ENCODE measurements at regions not wholly inside any gene's neighbourhood (a gene's known extent, or its start where the extent isn't known, plus 50 kb on each side); places are given as distances from the start of the nearest gene placed in this dataset.

DNA sequence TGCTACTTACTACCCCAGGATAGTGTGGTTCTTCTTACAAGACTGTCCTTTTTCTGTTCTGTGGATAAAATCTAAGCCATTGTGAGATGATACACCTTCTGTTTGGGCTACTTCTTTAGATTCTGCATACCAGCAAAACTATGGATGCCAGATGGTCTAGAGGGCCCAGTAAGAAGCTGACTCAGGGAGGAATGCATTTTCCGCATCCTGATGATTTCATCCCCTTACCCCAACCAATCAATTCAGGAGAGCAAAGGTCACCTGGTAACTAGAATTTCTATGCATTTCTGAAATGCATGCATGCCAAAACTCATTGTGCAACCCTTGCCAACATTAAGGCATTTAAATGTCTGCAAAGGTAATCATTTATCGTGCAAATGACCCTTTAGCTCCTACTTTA is 285.7 kb upstream of the ZP4 start:
- Histone ChIP-seq H3F3A (ENCODE audit: insufficient read depth) (no peaks in the 10 kb centered on the region), H3K9me2 (replicated peaks; ENCODE audit: insufficient read depth, low read length) (no peaks in the 10 kb centered on the region), H3K79me2 (ENCODE audit: insufficient read depth, low read length) (no peaks in the 10 kb centered on the region), H4K20me1 (ENCODE audit: low read depth, low read length) (no peaks in the 10 kb centered on the region), H3K27ac (ENCODE audit: low read depth, low read length) (no peak overlapping the region), H2AFZ (ENCODE audit: low read depth, low read length, severe bottlenecking) (no peak overlapping the region), H3K9ac (ENCODE audit: low read length) (no peak overlapping the region), H3K4me3 (ENCODE audit: insufficient read depth, low read length, poor library complexity, severe bottlenecking) (no peak overlapping the region), H3K9me3 (ENCODE audit: insufficient read depth, low read length) (no peaks in the 10 kb centered on the region), H3K27me3 (ENCODE audit: low read length) (no peaks in the 10 kb centered on the region), H3K4me2 (ENCODE audit: low read depth, low read length, poor library complexity, severe bottlenecking) (no peak overlapping the region), H3K36me3 (ENCODE audit: low read length) (no peaks in the 10 kb centered on the region)
- TF ChIP-seq EZH2phosphoT487 (conservative IDR thresholded peaks at IDR 0.05; ENCODE audit: low read length): no peak
- TF ChIP-seq, protein P1, sequence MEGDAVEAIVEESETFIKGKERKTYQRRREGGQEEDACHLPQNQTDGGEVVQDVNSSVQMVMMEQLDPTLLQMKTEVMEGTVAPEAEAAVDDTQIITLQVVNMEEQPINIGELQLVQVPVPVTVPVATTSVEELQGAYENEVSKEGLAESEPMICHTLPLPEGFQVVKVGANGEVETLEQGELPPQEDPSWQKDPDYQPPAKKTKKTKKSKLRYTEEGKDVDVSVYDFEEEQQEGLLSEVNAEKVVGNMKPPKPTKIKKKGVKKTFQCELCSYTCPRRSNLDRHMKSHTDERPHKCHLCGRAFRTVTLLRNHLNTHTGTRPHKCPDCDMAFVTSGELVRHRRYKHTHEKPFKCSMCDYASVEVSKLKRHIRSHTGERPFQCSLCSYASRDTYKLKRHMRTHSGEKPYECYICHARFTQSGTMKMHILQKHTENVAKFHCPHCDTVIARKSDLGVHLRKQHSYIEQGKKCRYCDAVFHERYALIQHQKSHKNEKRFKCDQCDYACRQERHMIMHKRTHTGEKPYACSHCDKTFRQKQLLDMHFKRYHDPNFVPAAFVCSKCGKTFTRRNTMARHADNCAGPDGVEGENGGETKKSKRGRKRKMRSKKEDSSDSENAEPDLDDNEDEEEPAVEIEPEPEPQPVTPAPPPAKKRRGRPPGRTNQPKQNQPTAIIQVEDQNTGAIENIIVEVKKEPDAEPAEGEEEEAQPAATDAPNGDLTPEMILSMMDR (IDR thresholded peaks at IDR 0.05; ENCODE audit: insufficient read depth, low read length, poor library complexity, severe bottlenecking): no peak

DNA sequence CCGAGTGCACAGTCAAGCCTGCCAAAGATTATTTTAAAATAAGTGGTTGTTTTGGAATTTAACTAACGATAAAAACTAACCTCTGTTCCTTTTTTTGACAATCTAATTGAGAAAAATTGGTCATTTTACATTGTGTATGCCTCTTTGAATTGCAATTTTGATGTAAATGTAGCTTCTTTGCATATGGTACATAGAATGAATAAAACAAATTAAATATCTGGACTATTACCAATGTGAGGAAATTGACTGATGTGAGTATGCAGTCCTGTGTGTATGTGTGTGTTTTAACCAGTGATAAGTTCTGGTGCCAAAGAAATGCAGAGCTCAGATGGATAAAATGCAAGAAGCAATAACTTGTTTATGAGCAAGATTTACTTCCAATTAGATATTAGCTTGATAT is 281.3 kb upstream of the ZP4 start:
- Histone ChIP-seq H3K4me3 (ENCODE audit: insufficient read depth, low read length, poor library complexity, severe bottlenecking) (no peak overlapping the region), H3K36me3 (ENCODE audit: low read length) (no peaks in the 10 kb centered on the region), H4K20me1 (ENCODE audit: low read depth, low read length) (no peaks in the 10 kb centered on the region), H3K4me2 (ENCODE audit: low read depth, low read length, poor library complexity, severe bottlenecking) (no peak overlapping the region), H3F3A (ENCODE audit: insufficient read depth) (no peaks in the 10 kb centered on the region), H3K9me2 (replicated peaks; ENCODE audit: insufficient read depth, low read length) (no peaks in the 10 kb centered on the region), H3K27me3 (ENCODE audit: low read length) (no peaks in the 10 kb centered on the region), H3K9me3 (ENCODE audit: insufficient read depth, low read length) (no peaks in the 10 kb centered on the region), H3K79me2 (ENCODE audit: insufficient read depth, low read length) (no peaks in the 10 kb centered on the region), H2AFZ (ENCODE audit: low read depth, low read length, severe bottlenecking) (no peak overlapping the region), H3K9ac (ENCODE audit: low read length) (no peak overlapping the region), H3K27ac (ENCODE audit: low read depth, low read length) (no peak overlapping the region)
- no peak for TF ChIP-seq EZH2phosphoT487 (conservative IDR thresholded peaks at IDR 0.05; ENCODE audit: low read length)
- TF ChIP-seq, protein P1 (IDR thresholded peaks at IDR 0.05; ENCODE audit: insufficient read depth, low read length, poor library complexity, severe bottlenecking): no peak

DNA sequence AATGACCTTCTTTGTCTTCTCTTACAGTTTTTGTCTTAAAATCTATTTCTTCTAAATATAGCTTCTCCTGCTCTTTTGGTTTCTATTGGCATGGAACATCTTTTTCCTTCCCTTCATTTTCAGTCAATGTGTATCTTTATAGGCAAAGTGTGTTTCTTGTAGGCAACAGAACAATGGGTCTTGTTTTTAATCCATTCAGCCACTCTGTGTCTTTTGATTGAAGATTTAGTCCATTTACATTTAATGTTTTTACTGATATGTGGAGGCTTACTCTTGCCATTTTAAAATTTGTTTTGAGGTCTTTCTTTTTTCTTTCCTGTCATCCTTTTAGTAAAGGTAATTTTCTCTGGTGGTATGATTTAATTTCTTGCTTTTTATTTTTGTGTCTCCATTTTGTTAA is 271.2 kb upstream of the ZP4 start:
- Histone ChIP-seq H3K9ac (ENCODE audit: low read length) (no peak overlapping the region), H4K20me1 (ENCODE audit: low read depth, low read length) (no peaks in the 10 kb centered on the region), H3K27ac (ENCODE audit: low read depth, low read length) (no peak overlapping the region), H3K36me3 (ENCODE audit: low read length) (no peaks in the 10 kb centered on the region), H3K4me3 (ENCODE audit: insufficient read depth, low read length, poor library complexity, severe bottlenecking) (no peak overlapping the region), H3F3A (ENCODE audit: insufficient read depth) (no peaks in the 10 kb centered on the region), H3K9me2 (replicated peaks; ENCODE audit: insufficient read depth, low read length) (no peaks in the 10 kb centered on the region), H3K9me3 (ENCODE audit: insufficient read depth, low read length) (no peaks in the 10 kb centered on the region), H3K79me2 (ENCODE audit: insufficient read depth, low read length) (no peaks in the 10 kb centered on the region), H3K4me2 (ENCODE audit: low read depth, low read length, poor library complexity, severe bottlenecking) (no peak overlapping the region), H3K27me3 (ENCODE audit: low read length) (no peaks in the 10 kb centered on the region), H2AFZ (ENCODE audit: low read depth, low read length, severe bottlenecking) (no peak overlapping the region)
- TF ChIP-seq EZH2phosphoT487 (conservative IDR thresholded peaks at IDR 0.05; ENCODE audit: low read length): no peak
- TF ChIP-seq, protein P1 (IDR thresholded peaks at IDR 0.05; ENCODE audit: insufficient read depth, low read length, poor library complexity, severe bottlenecking): no peak

DNA sequence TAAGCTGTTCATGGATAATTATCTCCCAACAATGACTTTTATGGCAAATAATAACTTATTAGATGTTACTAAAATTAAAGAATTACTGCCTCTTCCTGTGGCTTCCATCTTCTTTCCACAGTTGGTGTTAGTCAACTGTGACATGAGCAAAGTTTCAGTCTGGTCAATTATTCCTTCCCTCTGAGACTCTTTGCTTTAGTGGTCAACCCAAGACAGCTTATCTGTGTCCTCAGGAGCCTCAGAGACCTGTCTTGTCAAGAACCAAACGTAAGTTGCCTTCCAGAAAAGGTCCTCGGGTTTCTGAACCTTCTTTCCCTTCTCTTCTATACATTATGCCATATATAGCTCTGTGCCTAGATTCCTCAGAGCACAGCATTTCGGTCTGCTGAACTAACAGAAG is 263.2 kb upstream of the ZP4 start:
- H3K4me2 ChIP-seq (ENCODE audit: low read depth, low read length, poor library complexity, severe bottlenecking): no peak overlapping the region
- no peaks in the 10 kb centered on the region for H3K36me3 ChIP-seq (ENCODE audit: low read length)
- no peaks in the 10 kb centered on the region for H3K27me3 ChIP-seq (ENCODE audit: low read length)
- no peak overlapping the region for H2AFZ ChIP-seq (ENCODE audit: low read depth, low read length, severe bottlenecking)
- TF ChIP-seq, protein P1 (IDR thresholded peaks at IDR 0.05; ENCODE audit: insufficient read depth, low read length, poor library complexity, severe bottlenecking): no peak
- no peak for TF ChIP-seq EZH2phosphoT487 (conservative IDR thresholded peaks at IDR 0.05; ENCODE audit: low read length)
- H3F3A ChIP-seq (ENCODE audit: insufficient read depth): no peaks in the 10 kb centered on the region
- no peaks in the 10 kb centered on the region for H4K20me1 ChIP-seq (ENCODE audit: low read depth, low read length)
- no peak overlapping the region for H3K27ac ChIP-seq (ENCODE audit: low read depth, low read length)
- H3K79me2 ChIP-seq (ENCODE audit: insufficient read depth, low read length): no peaks in the 10 kb centered on the region
- H3K9ac ChIP-seq (ENCODE audit: low read length): no peak overlapping the region
- H3K4me3 ChIP-seq (ENCODE audit: insufficient read depth, low read length, poor library complexity, severe bottlenecking): no peak overlapping the region
- H3K9me2 ChIP-seq (replicated peaks; ENCODE audit: insufficient read depth, low read length): no peaks in the 10 kb centered on the region
- H3K9me3 ChIP-seq (ENCODE audit: insufficient read depth, low read length): no peaks in the 10 kb centered on the region
